NCI-H1930 (cell line): ENCODE measurements at regions not wholly inside any gene's neighbourhood (a gene's known extent, or its start where the extent isn't known, plus 50 kb on each side); places are given as distances from the start of the nearest gene placed in this dataset.

Experiments
- DNase-seq, 2 experiments: peaks; one replicate each; lab custom pipeline; 2025; lab: John Stamatoyannopoulos, UW

- DNase-seq, result no peak
These were observed 97.4 kb upstream of the RBMS3 start for GRCh38 chr3:29183346-29184087.

- no peak for DNase-seq
These were observed 95.2 kb upstream of the RBMS3 start for GRCh38 chr3:29185706-29186105.

GRCh38 chr3:29186131-29186599 lies 94.7 kb upstream of the RBMS3 start:
- DNase-seq, result no peak

DNA sequence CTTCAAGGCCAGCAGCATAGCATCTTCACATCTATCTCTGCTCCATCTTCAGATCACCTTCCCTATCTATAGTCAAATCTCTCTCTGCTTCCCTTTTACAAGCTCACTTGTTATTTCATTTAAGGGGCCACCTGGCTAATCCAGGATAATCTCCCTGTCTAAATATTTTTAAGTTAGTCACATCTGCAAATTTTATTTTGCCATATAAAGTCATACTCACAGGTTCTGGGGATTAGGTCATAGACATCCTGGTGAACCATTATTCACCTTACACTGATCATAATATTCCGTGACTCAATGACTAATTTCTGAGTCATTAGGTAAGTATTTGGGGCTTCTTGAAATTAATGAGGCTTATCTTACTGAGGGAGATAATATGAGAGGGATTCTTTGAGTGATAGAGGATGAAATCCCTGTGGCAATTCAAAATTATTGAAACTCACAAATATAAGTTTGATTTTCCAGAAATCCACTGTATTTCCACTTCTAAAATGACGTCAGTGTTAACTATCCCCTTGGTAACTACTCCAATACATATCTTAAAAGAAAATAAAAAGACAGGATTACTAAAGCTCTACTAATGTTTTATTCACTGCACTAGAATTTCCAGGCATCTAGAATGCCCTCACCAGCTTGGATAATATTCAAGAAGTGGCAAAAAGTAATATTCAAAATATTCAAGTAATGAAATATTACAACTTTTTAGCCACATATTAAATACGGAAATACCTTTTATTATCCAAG lies 93.7 kb upstream of the RBMS3 start:
- no peak for DNase-seq

DNA sequence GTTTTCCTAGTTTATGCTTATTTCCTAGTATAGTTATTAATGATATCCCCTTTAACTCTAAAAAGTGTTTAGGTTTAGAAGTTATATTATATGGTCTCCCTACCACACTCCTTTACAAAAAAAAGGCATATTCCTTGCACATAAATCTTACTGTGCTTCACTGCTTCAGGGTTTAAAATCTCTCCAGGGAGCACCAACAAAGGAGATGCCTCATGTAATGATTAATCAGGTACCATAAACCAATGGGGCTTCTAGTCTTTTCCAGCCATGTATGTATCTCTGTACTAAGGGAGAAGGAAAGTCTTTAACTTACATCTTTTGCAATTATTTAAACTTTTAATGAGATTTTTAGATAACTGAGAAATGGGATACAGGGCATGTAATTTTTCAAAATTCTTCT lies 91.5 kb upstream of the RBMS3 start:
- no peak for DNase-seq

GRCh38 chr3:29194139-29194538 lies 86.7 kb upstream of the RBMS3 start:
- DNase-seq, result no peak

- no peak for DNase-seq
These were observed 85.8 kb upstream of the RBMS3 start for GRCh38 chr3:29195056-29195455.

DNA sequence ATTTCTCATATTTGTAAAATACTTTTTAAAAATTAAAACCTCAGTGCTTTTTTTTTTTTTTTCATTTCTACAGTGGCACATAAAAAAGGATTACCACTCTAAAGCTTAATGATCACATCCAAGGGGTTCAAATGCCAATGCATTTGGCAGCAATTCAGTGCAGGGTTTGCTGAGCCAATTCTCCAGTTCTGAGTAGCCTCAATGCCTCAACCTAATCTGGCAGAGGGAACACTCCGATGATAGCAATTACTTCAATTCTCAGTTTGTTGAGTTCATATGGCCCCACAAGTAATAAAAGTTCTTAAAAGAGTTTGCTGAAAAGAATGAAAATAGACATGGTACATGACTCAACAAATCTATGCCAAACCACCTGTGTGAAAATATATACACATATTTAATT lies 79.3 kb upstream of the RBMS3 start:
- DNase-seq, result no peak

DNA sequence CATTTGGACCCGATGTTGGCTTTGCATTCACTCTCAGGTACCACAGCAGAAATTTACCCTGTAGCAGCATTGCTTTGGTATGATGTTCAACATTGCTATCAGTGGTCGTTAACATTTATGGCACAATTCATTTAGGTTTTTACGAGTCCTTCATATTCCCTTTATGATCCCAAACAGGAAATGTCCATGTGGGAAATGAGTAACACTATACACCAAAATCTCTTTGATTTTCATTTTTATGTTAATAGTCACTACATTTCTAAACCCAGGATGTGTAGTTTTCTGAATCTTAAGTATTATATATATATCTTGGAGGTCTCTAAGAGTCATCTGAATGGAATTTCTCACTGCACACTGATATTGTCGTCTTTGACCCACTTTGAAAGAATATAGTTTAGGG lies 78.5 kb upstream of the RBMS3 start:
- DNase-seq, result no peak

GRCh38 chr3:29203851-29204250 lies 77.0 kb upstream of the RBMS3 start:
- no peak for DNase-seq

DNA sequence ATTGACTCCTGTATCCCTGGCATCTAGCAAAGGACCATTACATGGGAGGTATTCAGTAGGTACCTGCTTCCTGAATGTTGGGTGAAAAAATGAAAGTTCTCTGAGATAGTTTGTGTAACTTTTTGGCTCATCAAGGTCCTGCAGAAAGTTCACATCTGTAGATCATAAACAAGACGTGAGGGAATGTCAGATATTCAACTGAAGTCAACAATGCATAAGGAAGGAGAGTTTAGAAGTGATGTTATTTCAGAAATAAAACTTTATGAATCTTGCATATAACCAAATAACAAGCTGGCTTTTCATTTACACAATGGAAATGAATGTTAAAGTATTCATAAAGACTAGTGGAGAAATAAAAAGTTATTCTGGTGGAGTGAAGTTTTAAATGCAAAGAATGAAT lies 73.4 kb upstream of the RBMS3 start:
- DNase-seq, result no peak

DNA sequence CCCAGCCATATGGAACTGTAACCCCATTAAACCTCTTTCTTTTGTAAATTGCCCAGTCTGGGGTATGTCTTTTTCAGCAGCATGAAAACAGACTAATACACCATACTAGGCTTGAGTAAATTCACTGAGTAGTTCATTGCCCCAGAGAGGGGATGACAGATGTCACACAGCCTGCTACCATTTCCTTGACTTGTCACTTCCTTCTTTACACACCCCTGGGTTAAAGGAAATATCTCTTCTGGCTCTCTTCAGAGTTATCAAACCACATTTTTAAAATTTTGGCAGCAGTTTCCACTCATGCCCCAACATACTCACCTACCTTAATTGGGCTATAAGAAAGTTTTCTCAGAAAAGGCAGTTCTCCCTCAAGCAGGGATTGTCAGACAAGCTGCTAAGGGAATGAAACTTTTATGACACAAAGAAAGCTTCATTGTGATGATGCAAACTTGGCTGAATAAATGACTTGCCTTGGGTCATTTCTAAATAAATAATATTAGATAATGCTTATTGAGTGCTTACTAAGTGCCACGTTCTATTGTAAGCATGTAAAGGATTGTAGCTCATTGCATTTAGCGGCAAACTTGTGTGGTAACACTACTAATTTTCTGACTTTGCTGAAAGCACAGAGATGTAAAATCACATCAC lies 68.0 kb upstream of the RBMS3 start:
- DNase-seq, result no peak

DNA sequence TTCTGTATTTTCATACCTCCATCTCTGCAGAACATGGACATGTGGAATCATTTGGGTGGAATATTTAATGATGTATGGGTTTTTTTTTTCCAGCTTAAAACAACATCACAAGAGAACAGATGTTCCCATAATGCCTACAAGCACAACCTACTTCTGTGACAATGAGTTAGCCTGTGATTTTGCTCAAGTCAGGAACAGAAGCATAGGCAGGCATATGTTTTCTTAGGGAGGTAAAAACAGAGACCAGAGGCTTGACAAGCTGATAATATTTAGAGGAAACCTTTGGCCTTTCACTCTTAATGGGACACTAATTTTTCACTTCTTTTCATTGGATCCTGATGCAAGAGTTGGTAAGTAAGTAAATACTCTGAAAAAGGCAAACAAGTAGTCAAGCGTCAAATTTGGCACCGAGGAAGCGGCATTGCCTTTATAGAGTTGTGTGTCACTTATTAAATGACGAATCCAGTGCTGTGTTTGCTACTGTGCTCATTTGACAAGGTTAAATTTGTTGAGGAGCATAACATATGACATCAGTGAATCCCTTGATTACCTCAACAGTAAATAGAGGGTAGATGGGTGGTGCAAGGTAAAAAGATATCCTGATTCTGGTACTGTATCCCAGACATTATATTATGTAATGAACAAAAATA lies 66.7 kb upstream of the RBMS3 start:
- DNase-seq, result no peak

DNA sequence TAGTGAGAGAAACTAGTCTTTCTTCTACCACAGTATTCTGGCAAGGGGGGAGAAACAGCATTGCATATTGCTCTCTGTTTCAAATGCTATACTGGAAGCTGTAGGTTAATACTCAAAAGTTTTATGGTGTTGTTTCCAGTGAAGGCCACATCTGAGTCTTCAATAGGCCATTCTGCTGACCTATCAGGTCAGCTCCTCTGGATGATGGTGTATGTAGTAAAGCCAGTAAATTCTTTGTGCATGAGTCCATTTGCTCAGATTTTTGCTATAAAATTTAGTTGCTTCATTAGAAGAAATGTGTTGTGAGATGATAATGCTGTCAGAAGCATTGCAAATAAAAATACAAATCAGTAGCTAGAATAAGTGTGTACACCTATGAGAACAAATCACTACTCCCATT lies 64.9 kb upstream of the RBMS3 start:
- no peak for DNase-seq

- DNase-seq, result no peak
These were observed 54.2 kb upstream of the RBMS3 start for GRCh38 chr3:29226706-29227105.

DNA sequence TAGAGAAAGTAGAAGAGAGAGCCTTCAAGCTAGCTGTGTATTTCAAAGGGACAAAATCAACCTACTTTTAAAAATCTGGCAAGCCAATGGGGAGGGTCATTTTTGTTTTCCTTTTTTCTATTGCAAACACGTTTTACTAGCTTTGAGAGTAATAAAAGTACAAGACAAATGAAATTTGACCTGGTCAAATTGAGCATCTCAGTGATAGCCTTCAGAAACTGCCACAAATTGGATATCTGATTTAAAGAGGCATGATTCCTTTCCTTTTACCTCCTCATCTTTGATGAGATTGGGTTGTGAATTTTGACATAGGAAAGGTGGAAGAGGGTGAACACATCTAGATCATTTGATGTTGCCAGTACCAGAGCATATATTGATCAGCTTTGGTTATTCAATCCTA lies 53.6 kb upstream of the RBMS3 start:
- peak in 1 of 2 experiments; percentile 5 for DNase-seq
